ENCODE measurements at regions not wholly inside any gene's neighbourhood (a gene's known extent, or its start where the extent isn't known, plus 50 kb on each side); places are given as distances from the start of the nearest gene placed in this dataset.

DNA sequence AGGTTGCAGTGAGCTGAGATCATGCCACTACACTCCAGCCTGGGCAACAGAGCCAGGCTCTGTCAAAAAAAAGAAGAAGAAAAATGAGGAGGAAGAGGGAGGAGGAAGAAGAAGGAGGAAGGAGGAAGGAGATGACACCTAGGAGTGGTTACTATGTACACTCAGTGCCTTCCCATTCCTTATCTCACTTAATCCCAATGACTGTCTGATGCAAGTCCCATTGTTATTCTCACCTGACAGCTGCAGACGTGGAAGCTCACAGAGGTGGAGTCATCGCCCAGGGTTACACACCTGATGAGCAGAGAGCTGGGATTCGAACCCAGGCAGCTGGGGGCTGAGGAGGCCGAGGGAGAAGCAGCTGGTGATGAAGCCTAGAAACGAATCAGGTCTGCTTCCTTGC is 258.8 kb downstream of the SNX10 start:
- no peak for DNase-seq (ENCODE audit: extremely low spot score)
- no peak for TF ChIP-seq SUZ12 (IDR thresholded peaks at IDR 0.05)
- no peak for TF ChIP-seq FOXA1 (IDR thresholded peaks at IDR 0.05)
- no peak for TF ChIP-seq FOXK2 (IDR thresholded peaks at IDR 0.05)
- TF ChIP-seq L3MBTL2 (conservative IDR thresholded peaks at IDR 0.05) = no peak
- TF ChIP-seq TARDBP (IDR thresholded peaks at IDR 0.05) = no peak
- no peak for TF ChIP-seq CTBP1 (IDR thresholded peaks at IDR 0.05; ENCODE audit: borderline replicate concordance)
- no peak for TF ChIP-seq BHLHE40 (IDR thresholded peaks at IDR 0.05; ENCODE audit: borderline replicate concordance)
- TF ChIP-seq ARNT (IDR thresholded peaks at IDR 0.05) = no peak
- TF ChIP-seq, protein P1, sequence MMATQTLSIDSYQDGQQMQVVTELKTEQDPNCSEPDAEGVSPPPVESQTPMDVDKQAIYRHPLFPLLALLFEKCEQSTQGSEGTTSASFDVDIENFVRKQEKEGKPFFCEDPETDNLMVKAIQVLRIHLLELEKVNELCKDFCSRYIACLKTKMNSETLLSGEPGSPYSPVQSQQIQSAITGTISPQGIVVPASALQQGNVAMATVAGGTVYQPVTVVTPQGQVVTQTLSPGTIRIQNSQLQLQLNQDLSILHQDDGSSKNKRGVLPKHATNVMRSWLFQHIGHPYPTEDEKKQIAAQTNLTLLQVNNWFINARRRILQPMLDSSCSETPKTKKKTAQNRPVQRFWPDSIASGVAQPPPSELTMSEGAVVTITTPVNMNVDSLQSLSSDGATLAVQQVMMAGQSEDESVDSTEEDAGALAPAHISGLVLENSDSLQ (IDR thresholded peaks at IDR 0.05) = no peak
- no peak for TF ChIP-seq FOXM1 (IDR thresholded peaks at IDR 0.05; ENCODE audit: borderline replicate concordance)
- TF ChIP-seq NFRKB (IDR thresholded peaks at IDR 0.05) = no peak
- no peak for TF ChIP-seq ELF4 (IDR thresholded peaks at IDR 0.05)
- no peak for TF ChIP-seq HDGF (IDR thresholded peaks at IDR 0.05; ENCODE audit: borderline replicate concordance)
- no peak for TF ChIP-seq ZNF384 (IDR thresholded peaks at IDR 0.05)
- no peak for TF ChIP-seq LEF1 (IDR thresholded peaks at IDR 0.05; ENCODE audit: borderline replicate concordance)
- ChIA-PET POLR2A (no interaction called here), CTCF (interaction anchor here (0.8 to 1.4 kb wide), 2 partner anchors 10 to 11 kb away, joined by 3 read pairs; no protein-coding TSS in a partner anchor)

DNA sequence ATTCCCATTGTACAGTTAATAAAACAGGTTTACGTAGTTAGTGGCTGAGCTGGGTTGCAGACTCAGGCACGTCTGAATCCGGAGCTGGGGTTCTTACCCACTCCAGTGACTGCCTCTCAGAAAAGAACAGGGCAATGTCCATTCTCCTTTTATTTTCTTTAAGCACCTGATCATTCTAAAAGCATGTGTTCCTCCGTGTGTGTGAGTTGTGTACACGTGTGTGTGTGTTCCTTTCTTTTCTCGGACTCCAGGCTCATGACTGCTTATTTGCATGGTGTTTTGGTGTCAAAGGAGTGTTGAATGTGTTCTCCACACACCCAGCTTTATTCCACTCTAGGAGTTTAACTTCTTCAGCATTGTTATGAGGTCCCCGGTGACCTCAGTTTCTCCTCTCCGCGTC is 260.1 kb downstream of the SNX10 start:
- no peak for DNase-seq (ENCODE audit: extremely low spot score)
- POLR2A ChIA-PET = no interaction called here
- CTCF ChIA-PET = no interaction called here
- TF ChIP-seq FOXM1 (IDR thresholded peaks at IDR 0.05; ENCODE audit: borderline replicate concordance) (no peak), ZNF384 (IDR thresholded peaks at IDR 0.05) (no peak), FOXA1 (IDR thresholded peaks at IDR 0.05) (no peak), FOXK2 (IDR thresholded peaks at IDR 0.05) (no peak), ARNT (IDR thresholded peaks at IDR 0.05) (no peak), SP1 (IDR thresholded peaks at IDR 0.05) (no peak), CTBP1 (IDR thresholded peaks at IDR 0.05; ENCODE audit: borderline replicate concordance) (no peak), SUZ12 (IDR thresholded peaks at IDR 0.05) (no peak), L3MBTL2 (conservative IDR thresholded peaks at IDR 0.05) (no peak), TARDBP (IDR thresholded peaks at IDR 0.05) (no peak), LEF1 (IDR thresholded peaks at IDR 0.05; ENCODE audit: borderline replicate concordance) (no peak), BHLHE40 (IDR thresholded peaks at IDR 0.05; ENCODE audit: borderline replicate concordance) (no peak), HDGF (IDR thresholded peaks at IDR 0.05; ENCODE audit: borderline replicate concordance) (no peak)

DNA sequence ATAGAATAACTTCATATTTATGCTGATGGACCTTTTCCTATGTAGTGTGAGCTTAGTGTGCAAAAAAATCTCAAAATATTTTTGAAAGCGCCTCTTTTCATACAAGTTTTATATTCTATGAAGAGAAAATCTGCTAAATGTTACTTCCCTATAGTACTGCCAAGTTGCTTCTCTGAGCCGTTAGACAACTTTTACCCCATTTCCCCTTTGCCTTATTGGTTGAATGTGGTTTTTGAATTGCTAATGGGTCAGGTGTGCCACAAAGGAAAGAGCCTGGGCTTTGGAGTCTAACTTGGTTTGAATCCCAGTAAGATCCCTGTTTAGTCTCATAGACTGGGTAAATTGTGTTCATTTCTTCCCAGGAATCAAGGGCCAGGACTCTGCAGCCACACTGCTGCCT is 261.5 kb downstream of the SNX10 start:
- no peak for DNase-seq (ENCODE audit: extremely low spot score)
- ChIA-PET POLR2A (no interaction called here), CTCF (no interaction called here)
- TF ChIP-seq BHLHE40 (IDR thresholded peaks at IDR 0.05; ENCODE audit: borderline replicate concordance) = no peak
- no peak for TF ChIP-seq FOXK2 (IDR thresholded peaks at IDR 0.05)
- TF ChIP-seq CTBP1 (IDR thresholded peaks at IDR 0.05; ENCODE audit: borderline replicate concordance) = no peak
- TF ChIP-seq ARNT (IDR thresholded peaks at IDR 0.05) = no peak
- TF ChIP-seq, protein P1 (IDR thresholded peaks at IDR 0.05) = no peak
- TF ChIP-seq ELF4 (IDR thresholded peaks at IDR 0.05) = no peak
- no peak for TF ChIP-seq ZNF384 (IDR thresholded peaks at IDR 0.05)
- TF ChIP-seq SP1 (IDR thresholded peaks at IDR 0.05) = no peak
- TF ChIP-seq SUZ12 (IDR thresholded peaks at IDR 0.05) = no peak
- TF ChIP-seq NFRKB (IDR thresholded peaks at IDR 0.05) = no peak
- TF ChIP-seq FOXA1 (IDR thresholded peaks at IDR 0.05) = no peak
- TF ChIP-seq TARDBP (IDR thresholded peaks at IDR 0.05) = no peak
- no peak for TF ChIP-seq HDGF (IDR thresholded peaks at IDR 0.05; ENCODE audit: borderline replicate concordance)
- TF ChIP-seq L3MBTL2 (conservative IDR thresholded peaks at IDR 0.05) = no peak

DNA sequence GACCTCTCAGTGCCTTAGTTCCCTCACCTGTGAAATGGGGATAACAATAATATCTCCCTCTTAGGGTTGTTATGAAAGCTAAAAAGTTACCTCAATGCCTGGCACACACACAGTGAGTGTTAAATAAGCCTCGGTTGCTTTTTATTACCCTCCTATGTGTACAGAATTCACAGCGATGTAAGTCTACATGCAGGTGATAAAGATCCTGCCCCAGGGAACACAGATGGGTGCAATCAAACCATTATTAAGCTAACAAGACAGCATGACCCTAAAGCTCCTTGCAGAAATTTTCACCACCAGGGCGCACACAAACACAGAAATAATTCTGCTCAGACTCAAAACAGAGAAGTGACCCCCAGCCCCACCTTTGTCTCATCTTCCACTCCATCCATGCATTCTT is 261.9 kb downstream of the SNX10 start:
- CTCF ChIA-PET = no interaction called here
- no peak for TF ChIP-seq BHLHE40 (IDR thresholded peaks at IDR 0.05; ENCODE audit: borderline replicate concordance)
- no peak for TF ChIP-seq L3MBTL2 (conservative IDR thresholded peaks at IDR 0.05)
- no peak for TF ChIP-seq ZNF384 (IDR thresholded peaks at IDR 0.05)
- no peak for TF ChIP-seq FOXK2 (IDR thresholded peaks at IDR 0.05)
- no peak for TF ChIP-seq TARDBP (IDR thresholded peaks at IDR 0.05)
- POLR2A ChIA-PET = no interaction called here
- no peak for DNase-seq (ENCODE audit: extremely low spot score)

GRCh38 chr7:26554952-26555351 is 263.3 kb downstream of the SNX10 start:
- ChIA-PET POLR2A (no interaction called here), CTCF (no interaction called here)
- DNase-seq (ENCODE audit: extremely low spot score) = no peak
- TF ChIP-seq TARDBP (IDR thresholded peaks at IDR 0.05) (no peak), ARNT (IDR thresholded peaks at IDR 0.05) (no peak), NFRKB (IDR thresholded peaks at IDR 0.05) (no peak), FOXK2 (IDR thresholded peaks at IDR 0.05) (no peak), LEF1 (IDR thresholded peaks at IDR 0.05; ENCODE audit: borderline replicate concordance) (no peak), SUZ12 (IDR thresholded peaks at IDR 0.05) (no peak), L3MBTL2 (conservative IDR thresholded peaks at IDR 0.05) (no peak), ZNF384 (IDR thresholded peaks at IDR 0.05) (no peak), FOXA1 (IDR thresholded peaks at IDR 0.05) (no peak), SP1 (IDR thresholded peaks at IDR 0.05) (no peak), BHLHE40 (IDR thresholded peaks at IDR 0.05; ENCODE audit: borderline replicate concordance) (no peak), HDGF (IDR thresholded peaks at IDR 0.05; ENCODE audit: borderline replicate concordance) (no peak), FOXM1 (IDR thresholded peaks at IDR 0.05; ENCODE audit: borderline replicate concordance) (no peak), CTBP1 (IDR thresholded peaks at IDR 0.05; ENCODE audit: borderline replicate concordance) (no peak)

DNA sequence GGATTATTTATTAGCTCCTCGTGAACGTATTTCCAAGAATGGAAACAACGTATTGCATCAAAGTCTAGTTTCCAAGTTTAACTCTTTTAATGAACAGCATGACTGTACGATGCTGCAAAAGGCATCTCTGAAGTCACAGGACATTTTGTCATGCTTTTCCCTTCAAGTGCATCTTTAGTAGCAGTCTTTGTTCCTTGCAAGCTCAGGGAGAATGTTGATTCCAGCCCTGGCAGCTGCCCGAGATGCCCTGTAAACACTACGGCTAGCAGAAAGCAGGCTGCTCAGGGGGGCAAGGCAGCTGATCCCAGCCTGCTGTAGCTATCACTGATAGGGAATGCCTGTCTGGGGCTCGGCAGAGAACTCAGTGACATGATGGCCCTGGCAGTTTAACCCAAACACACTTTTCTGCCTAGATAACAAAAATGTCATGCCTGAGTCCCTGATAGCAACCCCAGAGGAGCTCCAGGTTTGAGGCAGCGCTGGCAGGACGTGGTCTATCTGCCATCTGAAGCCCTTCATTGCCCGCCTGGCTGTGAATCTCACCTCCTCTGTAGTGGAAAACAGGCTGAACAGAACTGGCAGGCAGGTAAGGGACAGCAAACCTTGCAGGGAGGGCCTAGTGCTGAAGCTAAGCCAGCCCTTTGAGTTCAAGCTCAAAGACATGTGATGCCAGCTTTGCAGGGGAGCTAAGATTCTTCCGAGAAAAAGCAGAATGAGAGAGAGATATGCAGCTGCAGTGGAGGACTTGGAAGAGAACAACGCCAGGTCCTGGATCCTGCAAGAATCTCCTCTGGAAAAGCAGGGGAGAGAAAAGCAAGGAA is 264.6 kb downstream of the SNX10 start:
- CTCF ChIA-PET = interaction anchor here (1.7 kb wide), 1 partner anchor 186 kb away, joined by 3 read pairs; no protein-coding TSS in a partner anchor
- POLR2A ChIA-PET = interaction anchor here (1.1 to 1.3 kb wide), 2 partner anchors 11 to 159 kb away, joined by 3 to 5 read pairs; no protein-coding TSS in a partner anchor
- DNase-seq (ENCODE audit: extremely low spot score) = no peak
- TF ChIP-seq BHLHE40 (IDR thresholded peaks at IDR 0.05; ENCODE audit: borderline replicate concordance) = no peak
- no peak for TF ChIP-seq ELF4 (IDR thresholded peaks at IDR 0.05)
- TF ChIP-seq ZNF384 (IDR thresholded peaks at IDR 0.05) = no peak
- TF ChIP-seq CTBP1 (IDR thresholded peaks at IDR 0.05; ENCODE audit: borderline replicate concordance) = no peak
- TF ChIP-seq L3MBTL2 (conservative IDR thresholded peaks at IDR 0.05) = no peak
- TF ChIP-seq FOXM1 (IDR thresholded peaks at IDR 0.05; ENCODE audit: borderline replicate concordance) = no peak
- TF ChIP-seq NFRKB (IDR thresholded peaks at IDR 0.05) = no peak
- no peak for TF ChIP-seq FOXA1 (IDR thresholded peaks at IDR 0.05)
- no peak for TF ChIP-seq HDGF (IDR thresholded peaks at IDR 0.05; ENCODE audit: borderline replicate concordance)
- TF ChIP-seq FOXK2 (IDR thresholded peaks at IDR 0.05) = no peak
- TF ChIP-seq ARNT (IDR thresholded peaks at IDR 0.05) = no peak
- TF ChIP-seq, protein P1 (IDR thresholded peaks at IDR 0.05) = no peak
- no peak for TF ChIP-seq LEF1 (IDR thresholded peaks at IDR 0.05; ENCODE audit: borderline replicate concordance)
- TF ChIP-seq TARDBP (IDR thresholded peaks at IDR 0.05) = no peak

Data from HEK293T (cell line).